ENCODE measurements at regions not wholly inside any gene's neighbourhood (a gene's known extent, or its start where the extent isn't known, plus 50 kb on each side); places are given as distances from the start of the nearest gene placed in this dataset.

DNA sequence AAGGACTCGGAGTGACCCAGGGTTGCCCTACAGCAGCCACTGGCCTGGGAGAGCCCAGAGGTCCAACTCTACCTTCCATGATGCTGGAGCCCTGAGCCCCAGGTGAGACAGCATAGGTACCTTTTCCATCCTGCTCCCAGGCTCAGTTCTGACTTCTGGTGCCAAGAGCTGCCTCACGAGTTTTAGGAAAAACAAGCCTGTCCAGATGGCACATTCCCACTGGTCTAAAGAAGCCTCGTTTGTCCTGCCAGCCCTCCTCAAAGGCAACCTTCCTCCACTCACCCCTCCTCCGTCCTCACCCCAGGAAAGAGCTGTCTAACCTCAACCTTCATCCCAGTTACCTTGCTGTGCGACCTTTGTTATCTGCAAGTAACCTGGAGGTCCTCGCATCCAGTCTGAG lies 53.5 kb upstream of the PRELP start:
- Mint-ChIP-seq H3K9me3 (no peaks in the 10 kb centered on the region), H3K27me3 (peaks cover 33% of the 10 kb centered on the region), H3K4me3 (no peak overlapping the region), H3K27ac (no peak overlapping the region), H3K4me1 (no peaks in the 10 kb centered on the region)
- ATAC-seq (no peak), DNase-seq (no peak)

DNA sequence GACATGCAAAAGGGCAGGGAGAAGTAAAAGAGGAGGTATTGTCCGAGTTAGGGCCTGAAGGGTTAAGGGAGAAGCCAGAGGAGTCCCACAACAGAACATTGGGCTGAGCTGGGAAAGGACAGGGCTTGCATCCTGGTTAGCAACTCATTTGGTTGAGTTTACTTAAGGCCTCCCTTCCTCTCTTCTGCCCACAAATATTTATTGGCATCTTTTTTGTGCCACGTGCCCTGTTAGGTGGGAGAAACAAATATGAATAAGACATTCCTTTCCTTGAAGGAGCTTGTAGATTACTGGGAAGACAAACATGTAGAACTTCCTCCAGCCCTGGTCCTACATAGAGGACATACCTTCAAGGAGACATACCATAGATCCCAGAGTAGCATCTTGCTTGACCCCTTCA lies 53.0 kb upstream of the PRELP start:
- DNase-seq (no peak), ATAC-seq (no peak)
- no peak overlapping the region for H3K4me3 Mint-ChIP-seq
- no peak overlapping the region for H3K27ac Mint-ChIP-seq
- H3K4me1 Mint-ChIP-seq, result no peaks in the 10 kb centered on the region
- peaks cover 38% of the 10 kb centered on the region for H3K27me3 Mint-ChIP-seq
- H3K9me3 Mint-ChIP-seq, result no peaks in the 10 kb centered on the region

DNA sequence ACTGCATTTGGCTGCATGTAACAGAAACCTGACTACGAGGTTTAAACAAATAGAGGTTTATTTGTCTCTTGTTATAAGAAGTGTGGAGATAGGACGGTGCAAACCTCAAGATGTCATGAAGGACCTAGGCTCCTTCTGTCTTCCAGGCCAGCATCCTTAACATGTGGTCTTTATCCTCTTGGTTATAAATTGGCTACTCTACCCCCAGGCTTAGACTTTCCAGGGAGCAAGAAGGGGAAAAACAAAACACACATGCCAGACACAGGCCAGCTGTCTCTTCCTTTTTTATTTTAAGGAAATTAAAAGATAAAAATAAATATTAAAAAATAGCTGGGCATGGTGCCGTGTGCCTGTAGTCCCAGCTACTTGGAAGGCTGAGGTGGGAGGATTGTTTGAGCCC lies 51.3 kb upstream of the PRELP start:
- DNase-seq (no peak), ATAC-seq (no peak)
- Mint-ChIP-seq H3K27me3 (peaks cover 38% of the 10 kb centered on the region), H3K27ac (no peak overlapping the region), H3K4me1 (no peaks in the 10 kb centered on the region), H3K4me3 (no peak overlapping the region), H3K9me3 (no peaks in the 10 kb centered on the region)

DNA sequence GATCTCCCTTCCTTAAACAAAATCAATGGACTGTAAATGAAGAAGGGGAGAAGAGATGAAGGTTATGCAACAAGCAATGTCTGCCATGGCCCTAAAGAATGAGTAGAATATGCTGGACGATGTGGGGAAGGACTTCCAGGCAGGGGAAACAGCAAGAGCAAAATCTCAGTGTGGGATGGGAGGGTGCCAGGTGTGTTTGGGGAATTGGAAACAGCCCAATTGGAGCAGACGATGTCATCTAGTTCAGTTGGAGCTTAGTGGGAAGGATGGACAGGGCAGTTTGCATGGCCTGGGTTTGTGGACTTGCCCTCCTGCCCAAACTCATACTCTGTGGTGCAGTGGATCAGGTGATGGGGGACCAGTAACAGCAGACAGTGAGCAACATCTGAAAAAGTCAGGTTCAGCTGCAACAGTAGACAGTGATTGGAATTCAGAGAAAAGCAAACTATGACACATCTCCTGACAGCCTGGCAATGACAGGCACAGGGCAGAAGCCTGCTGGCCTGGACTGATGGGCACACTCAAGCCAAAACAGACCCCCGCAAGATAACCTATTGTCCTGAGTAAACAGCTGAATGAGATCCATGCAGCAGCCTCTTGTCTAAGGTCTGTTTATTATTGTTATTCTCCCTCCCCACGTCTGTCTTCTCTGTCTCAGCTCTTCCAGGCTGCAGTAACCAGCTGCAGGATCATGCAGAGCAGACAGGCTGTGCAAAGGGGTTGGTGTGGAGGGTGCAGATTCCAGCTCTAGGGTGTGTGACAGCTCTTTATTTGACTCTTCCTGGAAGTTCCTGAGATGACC lies 50.5 kb upstream of the PRELP start:
- no peaks in the 10 kb centered on the region for H3K9me3 Mint-ChIP-seq
- H3K27ac Mint-ChIP-seq, result no peak overlapping the region
- H3K4me1 Mint-ChIP-seq, result no peaks in the 10 kb centered on the region
- H3K4me3 Mint-ChIP-seq, result no peak overlapping the region
- no peak for ATAC-seq
- DNase-seq, result no peak
- H3K27me3 Mint-ChIP-seq, result peaks cover 38% of the 10 kb centered on the region

DNA sequence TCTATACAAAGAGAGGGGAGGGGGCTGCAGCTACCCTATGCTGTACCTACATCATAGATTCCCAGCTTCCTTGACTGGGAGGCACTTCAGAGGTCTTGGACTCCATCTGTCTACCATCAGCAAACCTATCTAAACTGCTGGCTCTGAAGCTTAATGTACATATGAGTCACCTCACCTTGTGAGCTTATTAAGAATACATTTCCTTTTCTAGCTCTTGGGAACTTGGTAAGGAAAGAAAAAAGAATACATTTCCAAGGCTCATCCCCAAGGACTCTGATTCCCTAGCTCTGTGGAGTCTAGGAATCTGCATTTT lies 50.0 kb upstream of the PRELP start:
- Mint-ChIP-seq H3K4me1 (no peaks in the 10 kb centered on the region), H3K4me3 (no peak overlapping the region), H3K9me3 (no peaks in the 10 kb centered on the region), H3K27ac (no peak overlapping the region), H3K27me3 (peaks cover 38% of the 10 kb centered on the region)
- ATAC-seq (no peak), DNase-seq (no peak)

Measured in stimulated activated naive CD8-positive, alpha-beta T cell treated with anti-CD3 and anti-CD28 coated beads, Interleukin-15, amount 100 ng/mL, for 72 hours (primary cell).